ENCODE measurements at regions not wholly inside any gene's neighbourhood (a gene's known extent, or its start where the extent isn't known, plus 50 kb on each side); places are given as distances from the start of the nearest gene placed in this dataset.

- 86 to 89% methylated on average over 5 of the region's 5 CpGs for WGBS, 2 experiments (ENCODE audit: insufficient coverage in 1 of 2, insufficient read length in 1 of 2)
- no peaks in the 10 kb centered on the region for H3K9me3 Mint-ChIP-seq
- no peaks in the 10 kb centered on the region for H3K36me3 ChIP-seq (ENCODE audit: control insufficient read depth, insufficient read depth, low read length)
- H3K9me3 ChIP-seq (ENCODE audit: control insufficient read depth, low read length), result peaks cover 9% of the 10 kb centered on the region
- H3K9ac ChIP-seq (ENCODE audit: extremely low read depth, low read length, poor library complexity, severe bottlenecking), result no peak overlapping the region
- H3K27ac ChIP-seq (ENCODE audit: low read depth, low read length), result no peak overlapping the region
- H3K27me3 Mint-ChIP-seq (ENCODE audit: insufficient read depth), result peaks cover 61% of the 10 kb centered on the region
- no peak for TF ChIP-seq CTCF (conservative IDR thresholded peaks at IDR 0.05)
- no peak overlapping the region for H3K4me3 ChIP-seq (ENCODE audit: low read length)
- H3K4me1 Mint-ChIP-seq, result peaks cover 1% of the 10 kb centered on the region
- peaks cover 4% of the 10 kb centered on the region for H3K4me1 ChIP-seq (ENCODE audit: control insufficient read depth, insufficient read depth, low read length)
- peaks cover 10% of the 10 kb centered on the region for H3K27me3 ChIP-seq (ENCODE audit: control insufficient read depth, insufficient read depth, low read length, poor library complexity, severe bottlenecking)
- no peak overlapping the region for H3K27ac Mint-ChIP-seq
- H3K36me3 Mint-ChIP-seq (ENCODE audit: low read depth), result no peaks in the 10 kb centered on the region
- DNase-seq, result no peak
- no peak overlapping the region for H3K4me3 Mint-ChIP-seq
Observed at GRCh38 chr5:152329207-152329606, 75.9 kb downstream of the NMUR2 start.

GRCh38 chr5:152315942-152316341 lies 89.1 kb downstream of the NMUR2 start:
- H3K36me3 Mint-ChIP-seq (ENCODE audit: low read depth), result no peaks in the 10 kb centered on the region
- WGBS, 2 experiments (ENCODE audit: insufficient coverage in 1 of 2, insufficient read length in 1 of 2), result 88 to 95% methylated on average over 2 to 4 of the region's 4 CpGs

GRCh38 chr5:152314196-152314829 lies 90.8 kb downstream of the NMUR2 start:
- H3K27me3 ChIP-seq (ENCODE audit: control insufficient read depth, insufficient read depth, low read length, poor library complexity, severe bottlenecking), result peaks cover 13% of the 10 kb centered on the region
- H3K9me3 ChIP-seq (ENCODE audit: control insufficient read depth, low read length), result no peaks in the 10 kb centered on the region
- no peak for TF ChIP-seq CTCF (conservative IDR thresholded peaks at IDR 0.05)
- no peaks in the 10 kb centered on the region for H3K36me3 Mint-ChIP-seq (ENCODE audit: low read depth)
- H3K4me1 ChIP-seq (ENCODE audit: control insufficient read depth, insufficient read depth, low read length), result peaks cover 27% of the 10 kb centered on the region
- no peak overlapping the region for H3K9ac ChIP-seq (ENCODE audit: extremely low read depth, low read length, poor library complexity, severe bottlenecking)
- no peaks in the 10 kb centered on the region for H3K36me3 ChIP-seq (ENCODE audit: control insufficient read depth, insufficient read depth, low read length)
- no CpG with 5 or more reads among the region's 1 CpG for WGBS, 2 experiments (ENCODE audit: insufficient coverage in 1 of 2, insufficient read length in 1 of 2)
- DNase-seq, result no peak
- no peak overlapping the region for H3K27ac Mint-ChIP-seq
- no peak overlapping the region for H3K27ac ChIP-seq (ENCODE audit: low read depth, low read length)
- no peak overlapping the region for H3K4me3 ChIP-seq (ENCODE audit: low read length)
- H3K9me3 Mint-ChIP-seq, result peaks cover 4% of the 10 kb centered on the region
- peaks cover 21% of the 10 kb centered on the region for H3K27me3 Mint-ChIP-seq (ENCODE audit: insufficient read depth)
- no peak overlapping the region for H3K4me3 Mint-ChIP-seq
- peaks cover 49% of the 10 kb centered on the region for H3K4me1 Mint-ChIP-seq

More at GRCh38 chr5:152315942-152316341, 89.1 kb downstream of the NMUR2 start:
- H3K9me3 ChIP-seq (ENCODE audit: control insufficient read depth, low read length), result no peaks in the 10 kb centered on the region
- no peak overlapping the region for H3K4me3 Mint-ChIP-seq
- H3K4me1 ChIP-seq (ENCODE audit: control insufficient read depth, insufficient read depth, low read length), result peaks cover 17% of the 10 kb centered on the region
- no peak overlapping the region for H3K4me3 ChIP-seq (ENCODE audit: low read length)
- H3K27me3 Mint-ChIP-seq (ENCODE audit: insufficient read depth), result peaks cover 30% of the 10 kb centered on the region
- no peaks in the 10 kb centered on the region for H3K9me3 Mint-ChIP-seq
- no peak overlapping the region for H3K27ac Mint-ChIP-seq
- DNase-seq, result no peak
- no peak for TF ChIP-seq CTCF (conservative IDR thresholded peaks at IDR 0.05)
- H3K9ac ChIP-seq (ENCODE audit: extremely low read depth, low read length, poor library complexity, severe bottlenecking), result no peak overlapping the region
- peaks cover 33% of the 10 kb centered on the region for H3K4me1 Mint-ChIP-seq
- H3K27ac ChIP-seq (ENCODE audit: low read depth, low read length), result no peak overlapping the region
- peaks cover 16% of the 10 kb centered on the region for H3K27me3 ChIP-seq (ENCODE audit: control insufficient read depth, insufficient read depth, low read length, poor library complexity, severe bottlenecking)
- no peaks in the 10 kb centered on the region for H3K36me3 ChIP-seq (ENCODE audit: control insufficient read depth, insufficient read depth, low read length)

Data from endodermal cell (in vitro differentiated cells).